H1 (cell line): ENCODE measurements at regions not wholly inside any gene's neighbourhood (a gene's known extent, or its start where the extent isn't known, plus 50 kb on each side); places are given as distances from the start of the nearest gene placed in this dataset.

Source experiments
- CTCF ChIA-PET: fragments of 300-600 bp; sonication (Branson Sonifier 250); formaldehyde crosslinking; loops from one replicate; lab custom pipeline; 2021; ENCODE audit not compliant: partially characterized antibody; lab: Charles Lee
- POLR2A ChIA-PET: fragments of 300-600 bp; sonication (Branson Sonifier 250); formaldehyde crosslinking; loops from one replicate; lab custom pipeline; 2021; ENCODE audit warnings: inconsistent platforms; ENCODE audit not compliant: partially characterized antibody; lab: Charles Lee
- DNase-seq, 2 experiments: peaks; one replicate each; pipeline versions ENCODE4 v3.0.0 to v3.0.0-alpha.2; 2010 to 2022; ENCODE audit warnings: low spot score in 2 of 2, low read depth in 1 of 2, mixed read lengths in 1 of 2
- FAIRE-seq: peaks from 2 replicates; lab custom pipeline; 2011; peaks lifted over from hg19 to GRCh38; lab: Jason Lieb, UNC
- H2AFZ ChIP-seq: 2 replicates; pipeline ENCODE4 v1.8.1; 2012; ENCODE audit warnings: low read length, inconsistent platforms
- H2AK5ac ChIP-seq: 2 replicates; pipeline ENCODE4 v1.6.1; 2013; ENCODE audit warnings: low read depth, low read length
- H2BK120ac ChIP-seq: replicated peaks from 2 replicates; pipeline ENCODE3; 2013; ENCODE audit warnings: low read depth, low read length, inconsistent platforms
- H2BK12ac ChIP-seq: 2 replicates; pipeline ENCODE4 v1.6.1; 2013; ENCODE audit warnings: low read depth, low read length
- H2BK15ac ChIP-seq: 2 replicates; pipeline ENCODE4 v1.6.1; 2013; ENCODE audit warnings: low read length
- H2BK20ac ChIP-seq: 2 replicates; pipeline ENCODE4 v1.6.1; 2013; ENCODE audit warnings: low read length
- H2BK5ac ChIP-seq: 2 replicates; pipeline ENCODE4 v1.6.1; 2013; ENCODE audit warnings: low read depth, low read length
- H3K14ac ChIP-seq: 2 replicates; pipeline ENCODE4 v1.6.1; 2013; ENCODE audit warnings: inconsistent platforms; ENCODE audit not compliant: insufficient read length
- H3K18ac ChIP-seq: 2 replicates; pipeline ENCODE4 v1.6.1; 2013; ENCODE audit warnings: low read length; ENCODE audit errors: extremely low read depth
- H3K23ac ChIP-seq: 2 replicates; pipeline ENCODE4 v1.6.1; 2013; ENCODE audit warnings: inconsistent platforms; ENCODE audit not compliant: insufficient read length
- H3K23me2 ChIP-seq: 2 replicates; pipeline ENCODE4 v1.6.1; 2013; ENCODE audit warnings: low read depth, low read length
- H3K27ac ChIP-seq: 2 replicates; pipeline ENCODE4 v1.6.1; 2011; ENCODE audit warnings: low read depth, low read length, inconsistent platforms
- H3K27me3 ChIP-seq, 4 experiments: replicated peaks in 1 of 4; 1 replicate in 1 of 4; 2 replicates in 3 of 4; pipeline versions ENCODE4 v1.6.1 to v1.8.1; 2011 to 2013; ENCODE audit warnings: low read length in 3 of 4, mild to moderate bottlenecking in 3 of 4, inconsistent platforms in 2 of 4, mixed read lengths in 2 of 4, moderate library complexity in 1 of 4; ENCODE audit not compliant: control insufficient read depth in 3 of 4, insufficient read depth in 3 of 4; ENCODE audit errors: extremely low read depth in 1 of 4
- H3K36me3 ChIP-seq, 4 experiments: 2 replicates each; pipeline versions ENCODE4 v1.6.1 to v1.8.1; 2011 to 2013; ENCODE audit warnings: mild to moderate bottlenecking in 4 of 4, low read length in 3 of 4, moderate library complexity in 2 of 4, control low read depth in 1 of 4, inconsistent platforms in 1 of 4; ENCODE audit not compliant: insufficient read depth in 4 of 4, control insufficient read depth in 2 of 4
- H3K4ac ChIP-seq: replicated peaks from 2 replicates; pipeline ENCODE3; 2013; ENCODE audit warnings: low read length, low read depth, mixed read lengths, inconsistent platforms; ENCODE audit not compliant: insufficient read length
- H3K4me1 ChIP-seq, 4 experiments: replicated peaks in 1 of 4; 1 replicate in 1 of 4; 2 replicates in 3 of 4; pipeline versions ENCODE4 v1.6.1 to v1.8.1; 2011 to 2013; ENCODE audit warnings: low read length in 3 of 4, inconsistent platforms in 2 of 4, mixed read lengths in 1 of 4; ENCODE audit not compliant: insufficient read depth in 4 of 4, control insufficient read depth in 3 of 4
- H3K4me2 ChIP-seq, 2 experiments: 2 replicates each; pipeline versions ENCODE4 v1.6.1 to v1.8.1; 2011 to 2013; ENCODE audit warnings: low read depth in 2 of 2, low read length in 2 of 2, control low read depth in 1 of 2, inconsistent platforms in 1 of 2, mild to moderate bottlenecking in 1 of 2; ENCODE audit not compliant: insufficient read depth in 1 of 2
- H3K4me3 ChIP-seq, 4 experiments: fragments of 200-600, 300-600 bp in 1 of 4; sonication (generic), shearing (Covaris generic), sonication (Bioruptor Twin) in 1 of 4; 2 replicates each; pipeline versions ENCODE4 v1.5.1 to v1.8.1; 2011 to 2016; ENCODE audit warnings: low read length in 4 of 4, low read depth in 3 of 4, control low read depth in 2 of 4, inconsistent platforms in 2 of 4, mild to moderate bottlenecking in 2 of 4, mixed read lengths in 1 of 4, moderate library complexity in 1 of 4; ENCODE audit not compliant: insufficient read depth in 2 of 4; ENCODE audit errors: extremely low read depth in 1 of 4
- H3K56ac ChIP-seq: replicated peaks from 2 replicates; pipeline ENCODE3; 2013; ENCODE audit warnings: low read depth, mild to moderate bottlenecking, mixed read lengths, low read length, inconsistent platforms; ENCODE audit not compliant: insufficient read length
- H3K79me1 ChIP-seq: 2 replicates; pipeline ENCODE4 v1.6.1; 2013; ENCODE audit warnings: low read depth, low read length, control low read depth
- H3K79me2 ChIP-seq, 2 experiments: 2 replicates each; pipeline versions ENCODE4 v1.6.1 to v1.8.1; 2012 to 2013; ENCODE audit warnings: low read length in 2 of 2, mild to moderate bottlenecking in 2 of 2, inconsistent platforms in 1 of 2; ENCODE audit not compliant: insufficient read depth in 2 of 2, control insufficient read depth in 1 of 2
- H3K9ac ChIP-seq, 4 experiments: replicated peaks in 1 of 4; 1 replicate in 1 of 4; 2 replicates in 3 of 4; pipeline versions ENCODE4 v1.6.1 to v1.8.1; 2011 to 2013; ENCODE audit warnings: low read depth in 3 of 4, low read length in 3 of 4, control low read depth in 2 of 4, mild to moderate bottlenecking in 2 of 4, moderate library complexity in 2 of 4, inconsistent platforms in 1 of 4; ENCODE audit errors: extremely low read depth in 1 of 4
- H3K9me3 ChIP-seq, 2 experiments: 2 replicates each; pipeline versions ENCODE4 v1.6.1 to v1.8.1; 2012 to 2013; ENCODE audit warnings: mild to moderate bottlenecking in 2 of 2, moderate library complexity in 2 of 2, control low read depth in 1 of 2, inconsistent platforms in 1 of 2, low read depth in 1 of 2, low read length in 1 of 2, mixed read lengths in 1 of 2; ENCODE audit not compliant: insufficient read depth in 2 of 2
- H4K20me1 ChIP-seq, 2 experiments: replicated peaks in 1 of 2; 2 replicates each; pipeline versions ENCODE3 to v1.8.1; 2011 to 2013; ENCODE audit warnings: inconsistent platforms in 2 of 2, low read length in 2 of 2, mild to moderate bottlenecking in 1 of 2; ENCODE audit not compliant: insufficient read depth in 2 of 2, control insufficient read depth in 1 of 2
- H4K5ac ChIP-seq: 2 replicates; pipeline ENCODE4 v1.6.1; 2013; ENCODE audit warnings: low read length, low read depth, mixed read lengths, inconsistent platforms; ENCODE audit not compliant: insufficient read length
- H4K8ac ChIP-seq: 2 replicates; pipeline ENCODE4 v1.8.0; 2013; ENCODE audit warnings: mild to moderate bottlenecking, moderate library complexity, low read length, inconsistent platforms; ENCODE audit not compliant: insufficient read depth; ENCODE audit errors: extremely low read depth
- H4K91ac ChIP-seq: replicated peaks from 2 replicates; pipeline ENCODE3; 2013; ENCODE audit warnings: low read length, mixed read lengths, inconsistent platforms; ENCODE audit not compliant: insufficient read length
- BCL11A ChIP-seq, 2 experiments: IDR thresholded peaks; one replicate each; pipeline ENCODE4 v1.6.1; 2011; ENCODE audit warnings: low read depth in 2 of 2, low read length in 2 of 2, mild to moderate bottlenecking in 2 of 2
- CBX5 ChIP-seq: fragments of 300-800, 300-1000 bp; sonication (generic); IDR thresholded peaks from 2 replicates; pipeline ENCODE4 v1.7.1; 2016; ENCODE audit warnings: antibody characterized with exemption, low read length, low read depth
- CHD1 ChIP-seq: IDR thresholded peaks from 2 replicates; pipeline ENCODE4 v1.6.1; 2012; ENCODE audit warnings: low read depth, low read length, improper control_type of control experiment
- GTF2F1 ChIP-seq: IDR thresholded peaks from 2 replicates; pipeline ENCODE4 v1.6.1; 2012; ENCODE audit warnings: low read depth, low read length, improper control_type of control experiment, borderline replicate concordance
- HDAC2 ChIP-seq, 2 experiments: fragments of 300-600 bp in 1 of 2; sonication (generic) in 1 of 2; IDR thresholded peaks; 2 replicates each; pipeline ENCODE4 v1.6.1; 2011 to 2012; ENCODE audit warnings: low read depth in 2 of 2, low read length in 2 of 2, mild to moderate bottlenecking in 2 of 2, moderate library complexity in 2 of 2, borderline replicate concordance in 1 of 2, inconsistent platforms in 1 of 2
- KDM5A ChIP-seq: fragments of 200-600 bp; IDR thresholded peaks from 2 replicates; pipeline ENCODE4 v1.7.1; 2012; ENCODE audit warnings: mild to moderate bottlenecking, low read length, inconsistent platforms, mixed read lengths
- WGBS, 2 experiments: shearing (Covaris generic) in 1 of 2; methylation state at CpG; one replicate each; pipeline versions ENCODE4 v1.1.6 to v1.1.7; 2013 to 2015; ENCODE audit warnings: low lambda C conversion rate in 2 of 2, mixed read lengths in 2 of 2, inconsistent platforms in 1 of 2, low coverage in 1 of 2, missing lambda C conversion rate in 1 of 2; ENCODE audit not compliant: insufficient replicate concordance in 2 of 2, insufficient coverage in 1 of 2, insufficient read length in 1 of 2; ENCODE audit errors: extremely low coverage in 1 of 2, missing lambda C conversion rate in 1 of 2; 5-methylcytosine and 5-hydroxymethylcytosine counted together

DNA sequence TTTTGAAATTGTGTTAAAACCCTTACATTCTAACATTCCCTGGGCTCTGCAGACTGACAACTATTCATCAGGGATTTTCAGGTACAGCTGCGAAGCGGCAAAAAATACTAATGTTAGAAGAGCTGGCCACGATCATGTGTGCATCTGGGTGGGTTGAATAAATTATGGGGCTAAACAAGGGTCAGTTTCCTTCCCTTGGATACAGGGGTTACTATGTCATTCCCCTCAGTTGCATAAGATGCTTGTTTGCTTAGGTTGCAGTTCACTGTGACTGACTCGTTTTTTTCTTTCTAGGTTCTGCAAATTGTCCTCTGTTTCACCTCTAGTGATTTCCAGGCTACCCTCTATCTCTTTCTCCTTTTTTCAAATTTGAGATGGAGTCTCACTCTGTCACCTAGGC is 58.1 kb upstream of the GRIP1 start:
- peaks cover 0 to 8% (median 1%) of the 10 kb centered on the region in 4 experiments; a peak in 3 of 7 replicates for H3K4me1 ChIP-seq
- H3K36me3 ChIP-seq, result no peaks in the 10 kb centered on the region
- no peak for DNase-seq
- TF ChIP-seq HDAC2 (IDR thresholded peaks at IDR 0.05; ENCODE audit: borderline replicate concordance in 1 of 2, low read depth in 2 of 2, low read length in 2 of 2), result no peak
- no peak for TF ChIP-seq GTF2F1
- TF ChIP-seq KDM5A, result no peak
- TF ChIP-seq BCL11A (IDR thresholded peaks at IDR 0.05; ENCODE audit: low read depth in 2 of 2, low read length in 2 of 2), result no peak
- no peak for TF ChIP-seq CHD1
- no peak for TF ChIP-seq CBX5
- H3K9ac ChIP-seq, result no peak overlapping the region
- H3K56ac ChIP-seq, result no peak overlapping the region
- no peak overlapping the region for H2BK5ac ChIP-seq
- no peaks in the 10 kb centered on the region for H3K23me2 ChIP-seq
- no peak overlapping the region for H2AK5ac ChIP-seq
- H3K4me3 ChIP-seq, result no peak overlapping the region
- FAIRE-seq, result no peak
- H3K23ac ChIP-seq, result no peak overlapping the region
- no peaks in the 10 kb centered on the region for H3K79me1 ChIP-seq
- H2AFZ ChIP-seq, result no peak overlapping the region
- H4K20me1 ChIP-seq, result no peaks in the 10 kb centered on the region
- POLR2A ChIA-PET, result no interaction called here
- WGBS, 2 experiments, result 76% methylated on average over 4 of the region's 4 CpGs; no CpG with 5 or more reads in 1 of the 2 experiments
- CTCF ChIA-PET, result interaction anchor here (0.6 to 1.3 kb wide), 3 partner anchors 28 to 1680 kb away, joined by 3 to 5 read pairs (median 4); no protein-coding TSS in a partner anchor
- H3K79me2 ChIP-seq, result no peaks in the 10 kb centered on the region
- H2BK15ac ChIP-seq, result no peak overlapping the region
- no peak overlapping the region for H2BK20ac ChIP-seq
- H3K4me2 ChIP-seq, result no peak overlapping the region
- no peak overlapping the region for H2BK120ac ChIP-seq
- no peaks in the 10 kb centered on the region for H3K9me3 ChIP-seq
- no peak overlapping the region for H3K4ac ChIP-seq
- H3K18ac ChIP-seq, result no peak overlapping the region
- H3K27ac ChIP-seq, result no peak overlapping the region
- H2BK12ac ChIP-seq, result no peak overlapping the region
- no peaks in the 10 kb centered on the region for H3K27me3 ChIP-seq
- no peak overlapping the region for H3K14ac ChIP-seq
- no peak overlapping the region for H4K91ac ChIP-seq
- H4K5ac ChIP-seq, result no peak overlapping the region
- H4K8ac ChIP-seq, result no peak overlapping the region
